ENCODE measurements at regions not wholly inside any gene's neighbourhood (a gene's known extent, or its start where the extent isn't known, plus 50 kb on each side); places are given as distances from the start of the nearest gene placed in this dataset.
"Not testable (repeated sequence)": the region's sequence is repeated elsewhere in the genome, so short reads cannot be mapped to it uniquely, and the experiment has no call there.

- H3K36me3 ChIP-seq (ENCODE audit: insufficient read depth, low read length): no peaks in the 10 kb centered on the region
- Mint-ChIP-seq H3K27ac (no peak overlapping the region), H3K4me1 (ENCODE audit: low read depth) (no peaks in the 10 kb centered on the region), H3K27me3 (peaks cover 42% of the 10 kb centered on the region), H3K36me3 (ENCODE audit: low read depth) (no peaks in the 10 kb centered on the region), H3K9me3 (no peaks in the 10 kb centered on the region), H3K4me3 (no peak overlapping the region)
- intact Hi-C loops (cut with DNase I, micrococcal nuclease): no loop called here
- no peaks in the 10 kb centered on the region for H3K4me1 ChIP-seq (ENCODE audit: insufficient read depth, low read length)
- no peak overlapping the region for H3K4me3 ChIP-seq (ENCODE audit: low read length)
- H3K27ac ChIP-seq (ENCODE audit: low read depth in 1 of 2, low read length in 2 of 2): no peak overlapping the region
- POLR2A ChIA-PET: no interaction called here
- no peaks in the 10 kb centered on the region for H3K9me3 ChIP-seq (ENCODE audit: control insufficient read depth in 1 of 2, insufficient read depth in 1 of 2, low read length in 2 of 2)
- peaks cover 0 to 5% of the 10 kb centered on the region in 2 experiments for H3K27me3 ChIP-seq (ENCODE audit: control insufficient read depth in 1 of 2, insufficient read depth in 2 of 2, low read length in 2 of 2)
- CTCF ChIA-PET: interaction anchor here (0.5 kb wide), 1 partner anchor 309 kb away, joined by 4 read pairs; no protein-coding TSS in a partner anchor
- no peak for TF ChIP-seq CTCF (IDR thresholded peaks at IDR 0.05)
- no peak for ATAC-seq (ENCODE audit: poor library complexity)
- DNase-seq: no peak
These were observed 128.5 kb upstream of the RGS6 start for GRCh38 chr14:71803539-71804260.

DNA sequence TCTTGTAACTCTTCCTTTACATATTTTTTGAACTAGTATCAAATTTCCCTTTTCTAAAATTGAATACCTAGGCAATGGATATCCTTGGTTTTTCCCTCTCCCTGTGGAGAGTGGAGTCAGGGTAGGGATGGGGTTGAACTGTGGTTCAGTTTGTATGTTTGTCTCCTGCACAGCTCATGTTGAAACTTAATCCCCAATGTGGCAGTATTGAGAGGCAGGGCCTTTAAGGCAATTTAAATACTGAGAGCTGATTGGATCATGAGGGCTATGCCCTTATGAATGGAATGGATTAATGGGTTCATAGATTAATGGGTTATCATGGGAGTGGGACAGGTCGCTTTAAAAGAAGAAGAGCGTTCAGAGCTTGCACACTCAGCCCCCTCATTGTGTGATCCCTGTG, 127.2 kb upstream of the RGS6 start:
- CTCF ChIA-PET: no interaction called here
- Mint-ChIP-seq H3K27me3 (peaks cover 46% of the 10 kb centered on the region), H3K9me3 (no peaks in the 10 kb centered on the region), H3K4me1 (ENCODE audit: low read depth) (no peaks in the 10 kb centered on the region), H3K4me3 (no peak overlapping the region), H3K36me3 (ENCODE audit: low read depth) (no peaks in the 10 kb centered on the region), H3K27ac (no peak overlapping the region)
- POLR2A ChIA-PET: no interaction called here
- intact Hi-C loops (cut with DNase I, micrococcal nuclease): no loop called here
- no peak for TF ChIP-seq CTCF (IDR thresholded peaks at IDR 0.05)
- no peaks in the 10 kb centered on the region for H3K9me3 ChIP-seq (ENCODE audit: control insufficient read depth in 1 of 2, insufficient read depth in 1 of 2, low read length in 2 of 2)
- DNase-seq: no peak
- no peak overlapping the region for H3K27ac ChIP-seq (ENCODE audit: low read depth in 1 of 2, low read length in 2 of 2)
- H3K4me1 ChIP-seq (ENCODE audit: insufficient read depth, low read length): no peaks in the 10 kb centered on the region
- H3K36me3 ChIP-seq (ENCODE audit: insufficient read depth, low read length): no peaks in the 10 kb centered on the region
- no peak for ATAC-seq (ENCODE audit: poor library complexity)
- H3K27me3 ChIP-seq (ENCODE audit: control insufficient read depth in 1 of 2, insufficient read depth in 2 of 2, low read length in 2 of 2): peaks cover 0 to 2% of the 10 kb centered on the region in 2 experiments
- no peak overlapping the region for H3K4me3 ChIP-seq (ENCODE audit: low read length)

- H3K27ac Mint-ChIP-seq; H3K9me3 Mint-ChIP-seq; H3K4me1 ChIP-seq (ENCODE audit: insufficient read depth, low read length); intact Hi-C loops (cut with DNase I, micrococcal nuclease); H3K36me3 ChIP-seq (ENCODE audit: insufficient read depth, low read length); H3K4me1 Mint-ChIP-seq (ENCODE audit: low read depth); CTCF ChIA-PET; POLR2A ChIA-PET; H3K27me3 ChIP-seq (ENCODE audit: control insufficient read depth in 1 of 2, insufficient read depth in 2 of 2, low read length in 2 of 2); ATAC-seq (ENCODE audit: poor library complexity); H3K4me3 ChIP-seq (ENCODE audit: low read length); H3K9me3 ChIP-seq (ENCODE audit: control insufficient read depth in 1 of 2, insufficient read depth in 1 of 2, low read length in 2 of 2); DNase-seq; H3K4me3 Mint-ChIP-seq; H3K36me3 Mint-ChIP-seq (ENCODE audit: low read depth); H3K27ac ChIP-seq (ENCODE audit: low read depth in 1 of 2, low read length in 2 of 2): not testable (repeated sequence)
- H3K27me3 Mint-ChIP-seq: peaks cover 48% of the 10 kb centered on the region
These were observed 125.2 kb upstream of the RGS6 start for GRCh38 chr14:71807049-71807448.

DNA sequence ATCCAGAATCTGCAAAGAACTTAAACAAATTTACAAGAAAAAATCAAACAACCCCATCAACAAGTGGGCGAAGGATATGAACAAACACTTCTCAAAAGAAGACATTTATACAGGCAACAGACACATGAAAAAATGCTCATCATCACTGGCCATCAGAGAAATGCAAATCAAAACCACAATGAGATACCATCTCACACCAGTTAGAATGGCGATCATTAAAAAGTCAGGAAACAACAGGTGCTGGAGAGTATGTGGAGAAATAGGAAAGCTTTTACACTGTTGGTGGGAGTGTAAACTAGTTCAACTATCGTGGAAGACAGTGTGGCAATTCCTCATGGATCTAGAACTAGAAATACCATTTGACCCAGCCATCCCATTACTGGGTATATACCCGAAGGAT, 121.4 kb upstream of the RGS6 start:
- POLR2A ChIA-PET; intact Hi-C loops (cut with DNase I, micrococcal nuclease); CTCF ChIA-PET; H3K4me1 ChIP-seq (ENCODE audit: insufficient read depth, low read length); DNase-seq; H3K27ac Mint-ChIP-seq; H3K36me3 ChIP-seq (ENCODE audit: insufficient read depth, low read length); H3K36me3 Mint-ChIP-seq (ENCODE audit: low read depth); H3K4me3 Mint-ChIP-seq; H3K27me3 ChIP-seq (ENCODE audit: control insufficient read depth in 1 of 2, insufficient read depth in 2 of 2, low read length in 2 of 2); H3K4me3 ChIP-seq (ENCODE audit: low read length); ATAC-seq (ENCODE audit: poor library complexity); H3K9me3 ChIP-seq (ENCODE audit: control insufficient read depth in 1 of 2, insufficient read depth in 1 of 2, low read length in 2 of 2); H3K9me3 Mint-ChIP-seq; H3K4me1 Mint-ChIP-seq (ENCODE audit: low read depth); H3K27ac ChIP-seq (ENCODE audit: low read depth in 1 of 2, low read length in 2 of 2): not testable (repeated sequence)
- H3K27me3 Mint-ChIP-seq: peaks cover 38% of the 10 kb centered on the region
